ENCODE measurements at regions not wholly inside any gene's neighbourhood (a gene's known extent, or its start where the extent isn't known, plus 50 kb on each side); places are given as distances from the start of the nearest gene placed in this dataset.

DNA sequence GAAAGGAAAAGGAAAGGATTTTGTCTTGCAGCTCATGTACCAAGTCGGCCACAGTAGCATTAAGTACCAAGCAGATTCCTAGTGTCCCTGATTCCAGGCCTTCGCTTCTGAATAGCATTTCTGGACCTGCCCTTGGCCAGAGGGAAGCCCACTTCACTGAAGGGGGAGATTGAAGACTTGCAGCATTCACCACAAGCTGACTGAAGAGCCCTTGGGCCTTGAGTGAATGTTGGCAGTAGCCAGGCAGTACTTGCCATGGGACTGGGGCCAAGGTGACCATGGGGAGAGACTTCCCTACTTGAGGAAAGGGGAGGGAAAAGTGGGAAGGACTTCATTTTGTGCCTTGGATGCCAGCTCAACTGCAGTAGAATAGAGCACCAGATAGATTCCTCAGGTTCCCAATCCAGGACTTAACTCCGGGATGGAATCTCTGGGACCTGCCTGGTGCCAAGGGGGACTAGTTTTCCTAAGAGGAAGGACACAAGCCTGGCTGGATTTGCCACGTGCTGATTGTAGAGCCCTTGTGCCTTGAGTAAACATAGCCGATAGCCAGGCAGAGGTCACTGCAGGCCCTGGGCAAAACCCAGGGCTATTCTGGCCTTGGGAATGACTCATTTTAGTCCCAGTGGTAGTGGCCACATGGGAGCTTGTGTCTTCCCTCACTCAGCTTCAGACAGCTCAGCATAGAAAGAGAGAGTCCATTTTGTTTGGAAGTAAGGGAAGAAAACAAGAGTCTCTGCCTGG lies 141.7 kb upstream of the KCND2 start:
- Mint-ChIP-seq H3K9me3 (ENCODE audit: unreplicated experiment) (peaks cover 5% of the 10 kb centered on the region), H3K4me3 (ENCODE audit: unreplicated experiment) (no peak overlapping the region), H3K36me3 (ENCODE audit: unreplicated experiment) (peaks cover 7% of the 10 kb centered on the region), H3K27ac (ENCODE audit: unreplicated experiment) (no peak overlapping the region), H3K27me3 (ENCODE audit: unreplicated experiment) (no peaks in the 10 kb centered on the region), H3K4me1 (ENCODE audit: low read depth, unreplicated experiment) (no peaks in the 10 kb centered on the region)
- no peak for DNase-seq
- TF ChIP-seq, protein P1, sequence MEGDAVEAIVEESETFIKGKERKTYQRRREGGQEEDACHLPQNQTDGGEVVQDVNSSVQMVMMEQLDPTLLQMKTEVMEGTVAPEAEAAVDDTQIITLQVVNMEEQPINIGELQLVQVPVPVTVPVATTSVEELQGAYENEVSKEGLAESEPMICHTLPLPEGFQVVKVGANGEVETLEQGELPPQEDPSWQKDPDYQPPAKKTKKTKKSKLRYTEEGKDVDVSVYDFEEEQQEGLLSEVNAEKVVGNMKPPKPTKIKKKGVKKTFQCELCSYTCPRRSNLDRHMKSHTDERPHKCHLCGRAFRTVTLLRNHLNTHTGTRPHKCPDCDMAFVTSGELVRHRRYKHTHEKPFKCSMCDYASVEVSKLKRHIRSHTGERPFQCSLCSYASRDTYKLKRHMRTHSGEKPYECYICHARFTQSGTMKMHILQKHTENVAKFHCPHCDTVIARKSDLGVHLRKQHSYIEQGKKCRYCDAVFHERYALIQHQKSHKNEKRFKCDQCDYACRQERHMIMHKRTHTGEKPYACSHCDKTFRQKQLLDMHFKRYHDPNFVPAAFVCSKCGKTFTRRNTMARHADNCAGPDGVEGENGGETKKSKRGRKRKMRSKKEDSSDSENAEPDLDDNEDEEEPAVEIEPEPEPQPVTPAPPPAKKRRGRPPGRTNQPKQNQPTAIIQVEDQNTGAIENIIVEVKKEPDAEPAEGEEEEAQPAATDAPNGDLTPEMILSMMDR (IDR thresholded peaks at IDR 0.05; ENCODE audit: partially characterized antibody, unreplicated experiment), result no peak

DNA sequence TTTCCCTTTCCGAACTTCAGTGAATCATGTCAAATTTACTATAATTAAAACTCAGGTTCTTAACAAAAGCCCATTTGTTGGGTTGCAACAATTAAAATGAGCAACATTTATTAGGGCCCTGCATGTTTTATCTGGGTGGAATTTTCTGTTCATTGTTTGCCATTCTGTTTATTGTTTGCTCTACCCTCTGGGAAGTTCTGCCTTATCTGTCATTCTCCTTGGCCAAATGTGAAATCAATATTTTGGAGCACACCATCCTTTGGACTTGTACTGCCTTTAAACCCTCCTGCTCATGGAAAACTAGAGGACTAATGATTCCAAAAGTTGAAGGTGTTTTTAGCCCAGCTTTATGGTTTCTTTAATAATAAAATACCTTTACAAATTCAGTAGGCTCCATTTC lies 134.5 kb upstream of the KCND2 start:
- H3K36me3 Mint-ChIP-seq (ENCODE audit: unreplicated experiment), result no peaks in the 10 kb centered on the region
- no peaks in the 10 kb centered on the region for H3K27me3 Mint-ChIP-seq (ENCODE audit: unreplicated experiment)
- no peak overlapping the region for H3K27ac Mint-ChIP-seq (ENCODE audit: unreplicated experiment)
- TF ChIP-seq, protein P1 (IDR thresholded peaks at IDR 0.05; ENCODE audit: partially characterized antibody, unreplicated experiment), result no peak
- DNase-seq, result no peak
- no peaks in the 10 kb centered on the region for H3K4me1 Mint-ChIP-seq (ENCODE audit: low read depth, unreplicated experiment)
- peaks cover 1% of the 10 kb centered on the region for H3K9me3 Mint-ChIP-seq (ENCODE audit: unreplicated experiment)
- H3K4me3 Mint-ChIP-seq (ENCODE audit: unreplicated experiment), result no peak overlapping the region

DNA sequence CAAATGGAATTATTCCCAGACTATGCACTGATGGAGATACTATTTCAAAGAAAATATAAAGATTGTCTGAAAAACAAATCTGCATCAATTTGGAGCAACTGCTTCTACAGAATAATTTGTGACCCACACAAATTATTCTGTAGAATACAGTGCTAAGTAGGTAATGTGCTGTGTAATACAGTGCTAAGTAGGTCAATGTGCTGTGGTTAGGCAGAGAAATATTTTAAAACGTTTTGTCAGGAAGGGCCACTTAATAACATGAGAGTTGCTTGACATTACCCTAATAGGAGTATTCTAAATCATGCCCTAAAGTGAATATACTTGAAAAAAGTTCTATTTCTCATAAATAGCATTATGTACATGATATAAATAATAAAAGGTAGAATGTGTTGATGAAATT lies 116.5 kb upstream of the KCND2 start:
- no peaks in the 10 kb centered on the region for H3K4me1 Mint-ChIP-seq (ENCODE audit: low read depth, unreplicated experiment)
- H3K27me3 Mint-ChIP-seq (ENCODE audit: unreplicated experiment), result no peaks in the 10 kb centered on the region
- no peaks in the 10 kb centered on the region for H3K9me3 Mint-ChIP-seq (ENCODE audit: unreplicated experiment)
- H3K36me3 Mint-ChIP-seq (ENCODE audit: unreplicated experiment), result no peaks in the 10 kb centered on the region
- no peak overlapping the region for H3K4me3 Mint-ChIP-seq (ENCODE audit: unreplicated experiment)
- no peak overlapping the region for H3K27ac Mint-ChIP-seq (ENCODE audit: unreplicated experiment)
- TF ChIP-seq, protein P1 (IDR thresholded peaks at IDR 0.05; ENCODE audit: partially characterized antibody, unreplicated experiment), result no peak
- DNase-seq, result no peak

DNA sequence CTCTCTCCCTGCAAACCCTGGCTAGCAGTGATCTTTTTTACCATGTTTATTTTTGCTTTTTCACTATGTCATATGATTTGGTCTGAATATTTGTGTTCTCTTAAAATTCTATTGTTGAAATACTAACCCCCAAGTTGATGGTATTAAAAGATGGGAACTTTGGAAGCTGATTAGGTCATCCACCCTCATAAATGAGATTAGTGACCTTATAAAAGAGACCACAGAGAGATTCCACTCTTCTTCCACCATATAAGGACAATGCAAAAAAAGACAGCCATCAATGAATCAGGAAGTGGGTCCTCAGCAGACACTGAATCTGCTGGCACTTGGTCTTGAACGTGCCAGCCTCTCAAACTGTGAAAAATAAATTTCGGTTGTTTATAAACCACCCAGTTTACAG lies 112.8 kb upstream of the KCND2 start:
- H3K4me3 Mint-ChIP-seq (ENCODE audit: unreplicated experiment), result no peak overlapping the region
- DNase-seq, result no peak
- H3K9me3 Mint-ChIP-seq (ENCODE audit: unreplicated experiment), result no peaks in the 10 kb centered on the region
- TF ChIP-seq, protein P1 (IDR thresholded peaks at IDR 0.05; ENCODE audit: partially characterized antibody, unreplicated experiment), result no peak
- H3K27ac Mint-ChIP-seq (ENCODE audit: unreplicated experiment), result no peak overlapping the region
- no peaks in the 10 kb centered on the region for H3K36me3 Mint-ChIP-seq (ENCODE audit: unreplicated experiment)
- no peaks in the 10 kb centered on the region for H3K27me3 Mint-ChIP-seq (ENCODE audit: unreplicated experiment)
- H3K4me1 Mint-ChIP-seq (ENCODE audit: low read depth, unreplicated experiment), result no peaks in the 10 kb centered on the region

DNA sequence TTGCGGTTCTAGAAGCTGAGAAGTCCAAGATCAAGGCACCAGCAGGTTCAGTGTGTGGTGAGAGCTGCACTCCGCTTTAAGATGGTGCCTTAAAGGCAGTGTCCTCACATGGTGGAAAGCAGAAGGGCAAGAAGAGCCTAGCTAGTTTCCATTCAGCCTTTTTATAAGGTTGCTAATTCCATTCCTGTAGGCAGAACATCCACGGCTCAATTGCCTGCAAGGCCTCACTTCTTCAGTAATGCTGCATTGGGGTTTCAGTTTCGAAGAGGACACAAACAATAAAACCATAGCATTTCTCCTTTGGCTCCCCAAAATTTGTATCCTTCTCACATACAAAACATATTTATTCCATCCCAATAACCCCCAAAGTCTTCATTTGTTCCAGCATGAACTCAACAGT lies 109.5 kb upstream of the KCND2 start:
- TF ChIP-seq, protein P1 (IDR thresholded peaks at IDR 0.05; ENCODE audit: partially characterized antibody, unreplicated experiment), result no peak
- Mint-ChIP-seq H3K4me3 (ENCODE audit: unreplicated experiment) (no peak overlapping the region), H3K4me1 (ENCODE audit: low read depth, unreplicated experiment) (no peaks in the 10 kb centered on the region), H3K27ac (ENCODE audit: unreplicated experiment) (no peak overlapping the region), H3K27me3 (ENCODE audit: unreplicated experiment) (no peaks in the 10 kb centered on the region), H3K9me3 (ENCODE audit: unreplicated experiment) (no peaks in the 10 kb centered on the region), H3K36me3 (ENCODE audit: unreplicated experiment) (no peaks in the 10 kb centered on the region)
- DNase-seq, result no peak

Measured in glutamatergic neuron (in vitro differentiated cells).